OCI-M2 (cell line): ENCODE measurements at regions not wholly inside any gene's neighbourhood (a gene's known extent, or its start where the extent isn't known, plus 50 kb on each side); places are given as distances from the start of the nearest gene placed in this dataset.

Experiments
- DNase-seq: peaks from one replicate; lab custom pipeline; 2025; ENCODE audit not compliant: unreplicated experiment; lab: John Stamatoyannopoulos, UW

- no peak for DNase-seq
These were observed 70.4 kb upstream of the C15orf39 start for GRCh38 chr15:75131269-75131643.

- no peak for DNase-seq
These were observed 66.9 kb upstream of the C15orf39 start for GRCh38 chr15:75134748-75135147.

- DNase-seq, result no peak
These were observed 65.6 kb upstream of the C15orf39 start for GRCh38 chr15:75136118-75136517.

- DNase-seq, result no peak
These were observed 64.9 kb upstream of the C15orf39 start for GRCh38 chr15:75136758-75137157.

GRCh38 chr15:75138016-75138999 lies 63.4 kb upstream of the C15orf39 start:
- DNase-seq, result no peak

GRCh38 chr15:75140080-75140879 lies 61.4 kb upstream of the C15orf39 start:
- no peak for DNase-seq

GRCh38 chr15:75142499-75142898 lies 59.2 kb upstream of the C15orf39 start:
- no peak for DNase-seq

GRCh38 chr15:75143738-75144334 lies 57.8 kb upstream of the C15orf39 start:
- no peak for DNase-seq

- no peak for DNase-seq
These were observed 56.4 kb upstream of the C15orf39 start for GRCh38 chr15:75145027-75145841.

GRCh38 chr15:75148280-75148679 lies 53.4 kb upstream of the C15orf39 start:
- no peak for DNase-seq

GRCh38 chr15:75149867-75150709 lies 51.6 kb upstream of the C15orf39 start:
- DNase-seq, result no peak

- no peak for DNase-seq
These were observed 50.2 kb upstream of the C15orf39 start for GRCh38 chr15:75151214-75152128.
